Activated CD4-positive, CD25-positive, alpha-beta regulatory T cell (primary cell): ENCODE measurements at regions not wholly inside any gene's neighbourhood (a gene's known extent, or its start where the extent isn't known, plus 50 kb on each side); places are given as distances from the start of the nearest gene placed in this dataset.
"Not testable (repeated sequence)": the region's sequence is repeated elsewhere in the genome, so short reads cannot be mapped to it uniquely, and the experiment has no call there.

Source experiments
- DNase-seq, 4 experiments: peaks; one replicate each; lab custom pipeline; 2025; lab: John Stamatoyannopoulos, UW

DNA sequence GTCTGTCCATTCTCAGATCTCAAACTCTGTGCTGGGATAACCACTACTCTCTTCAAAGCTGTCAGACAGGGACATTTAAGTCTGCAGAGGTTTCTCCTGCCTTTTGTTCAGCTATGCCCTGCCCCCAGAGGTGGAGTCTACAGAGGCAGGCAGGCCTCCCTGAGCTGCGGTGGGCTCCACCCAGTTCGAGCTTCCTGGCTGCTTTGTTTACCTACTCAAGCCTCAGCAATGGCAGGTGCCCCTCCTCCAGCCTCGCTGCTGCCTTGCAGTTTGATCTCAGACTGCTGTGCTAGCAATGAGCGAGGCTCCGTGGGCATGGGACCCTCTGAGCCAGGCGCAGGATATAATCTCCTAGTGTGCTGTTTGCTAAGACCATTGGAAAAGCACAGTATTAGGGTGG, 53.1 kb upstream of the HUNK start:
- DNase-seq, result not testable (repeated sequence)

GRCh38 chr21:31814356-31814755, 58.5 kb upstream of the HUNK start:
- DNase-seq, result not testable (repeated sequence)

- no peak for DNase-seq
These were observed 59.0 kb upstream of the HUNK start for GRCh38 chr21:31813862-31814261.

GRCh38 chr21:31804008-31804394, 68.8 kb upstream of the HUNK start:
- no peak for DNase-seq

DNA sequence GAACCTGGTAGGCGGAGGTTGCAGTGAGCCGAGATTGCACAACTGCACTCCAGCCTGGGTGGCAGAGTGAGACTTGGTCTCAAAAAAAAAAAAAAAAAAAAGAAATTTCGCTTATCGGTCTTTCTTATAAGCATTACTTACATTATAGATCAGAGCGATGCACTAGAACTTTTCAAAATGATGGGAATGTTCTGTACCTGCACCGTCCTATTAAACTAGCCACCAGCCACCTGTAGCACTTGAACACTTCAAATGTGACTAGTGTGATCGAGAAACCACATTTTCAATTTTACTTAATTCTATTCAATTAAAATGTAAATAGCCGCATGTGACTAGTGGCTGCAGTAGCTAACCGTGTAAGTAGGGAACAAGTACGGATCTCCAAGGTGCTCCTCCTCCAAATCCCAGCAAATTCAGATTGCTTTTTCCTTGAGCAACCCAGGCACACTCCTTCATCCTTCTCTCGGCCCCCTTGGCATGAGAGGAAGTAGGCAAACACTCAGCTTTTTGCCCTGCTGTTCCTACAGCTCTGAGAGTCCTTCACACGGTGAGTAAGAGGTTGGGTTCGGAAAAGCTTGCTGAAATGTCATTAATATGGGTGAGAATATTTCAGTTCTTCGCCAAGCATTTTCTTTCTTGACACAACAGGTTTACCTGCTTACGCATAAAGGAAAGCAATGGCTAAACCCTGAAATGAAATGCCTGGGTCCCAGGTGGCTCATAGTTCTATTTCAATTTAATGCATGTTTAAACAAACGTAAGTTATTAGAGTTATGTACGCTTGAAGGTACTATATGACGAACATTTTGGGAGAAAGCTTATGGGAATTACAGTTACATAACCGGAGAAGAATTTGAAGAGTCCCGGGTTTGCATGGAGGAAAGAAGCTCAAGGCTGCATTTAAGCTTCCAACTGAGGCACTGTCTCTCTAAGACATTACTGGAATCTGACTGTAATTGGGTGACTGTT, 69.5 kb upstream of the HUNK start:
- no peak for DNase-seq

GRCh38 chr21:31802331-31802730, 70.4 kb upstream of the SCAF4 start:
- DNase-seq, result no peak

- DNase-seq, result no peak
These were observed 69.8 kb upstream of the SCAF4 start for GRCh38 chr21:31801551-31802219.

DNA sequence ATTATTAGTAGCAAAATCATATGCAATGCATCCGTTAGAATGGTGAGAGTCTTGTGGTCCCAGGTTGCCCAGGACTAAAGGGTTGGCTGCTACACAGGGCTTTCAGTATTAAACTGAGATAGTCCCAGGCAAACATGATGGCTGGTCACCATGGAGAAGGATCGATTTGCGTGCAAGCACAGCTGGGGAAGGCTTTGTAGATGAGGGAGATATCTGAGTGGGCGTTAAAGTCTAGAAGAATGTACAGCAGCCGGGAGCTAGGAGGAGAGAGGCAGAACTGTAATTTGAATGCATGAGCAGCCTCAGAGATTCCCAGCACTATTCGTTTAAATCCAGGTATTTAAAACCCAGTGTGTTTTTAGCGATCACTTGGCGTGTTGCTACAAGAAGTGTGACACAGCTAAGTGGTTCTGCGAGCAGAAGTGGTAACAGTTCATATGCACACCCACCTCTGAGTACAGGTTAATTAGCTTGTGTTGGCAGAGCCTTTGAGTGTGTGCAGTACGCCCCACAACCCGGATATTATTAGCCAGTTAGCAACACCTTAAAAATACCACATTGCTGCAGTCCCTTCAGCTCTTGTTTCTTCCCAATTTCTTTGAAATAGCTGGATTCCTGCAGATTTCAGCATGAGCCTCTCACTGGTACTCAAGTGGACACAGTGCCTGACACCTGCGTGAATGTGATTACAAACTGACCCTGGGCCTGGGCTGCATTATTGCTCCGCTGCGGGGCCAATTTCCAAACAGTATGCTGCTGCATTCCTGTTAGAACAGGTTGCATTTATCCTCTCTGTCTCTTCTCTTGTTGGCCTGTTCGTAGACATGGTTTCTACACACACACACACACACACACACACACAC, 67.2 kb upstream of the SCAF4 start:
- no peak for DNase-seq

- no peak for DNase-seq
These were observed 64.1 kb upstream of the SCAF4 start for GRCh38 chr21:31795992-31796391.

GRCh38 chr21:31790420-31790819, 58.5 kb upstream of the SCAF4 start:
- DNase-seq, result not testable (repeated sequence)

DNA sequence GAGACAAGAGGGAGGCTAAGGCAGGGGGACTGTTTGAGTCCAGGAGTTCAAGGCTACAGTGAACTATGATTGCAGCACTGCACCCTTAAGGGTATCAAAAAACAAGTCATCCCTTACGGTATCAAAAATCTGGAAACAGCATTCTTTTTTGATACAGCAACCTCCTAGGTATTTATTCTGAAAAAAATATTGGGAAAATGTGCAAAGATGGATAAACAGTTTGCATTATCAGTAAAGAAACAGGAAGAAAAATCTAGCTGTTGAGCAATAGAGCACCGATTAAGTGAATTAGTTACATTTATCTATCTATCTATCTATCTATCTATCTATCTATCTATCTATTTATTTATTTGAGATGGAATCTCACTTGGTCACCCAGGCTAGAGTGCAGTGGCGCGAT, 56.7 kb upstream of the SCAF4 start:
- DNase-seq, result no peak

DNA sequence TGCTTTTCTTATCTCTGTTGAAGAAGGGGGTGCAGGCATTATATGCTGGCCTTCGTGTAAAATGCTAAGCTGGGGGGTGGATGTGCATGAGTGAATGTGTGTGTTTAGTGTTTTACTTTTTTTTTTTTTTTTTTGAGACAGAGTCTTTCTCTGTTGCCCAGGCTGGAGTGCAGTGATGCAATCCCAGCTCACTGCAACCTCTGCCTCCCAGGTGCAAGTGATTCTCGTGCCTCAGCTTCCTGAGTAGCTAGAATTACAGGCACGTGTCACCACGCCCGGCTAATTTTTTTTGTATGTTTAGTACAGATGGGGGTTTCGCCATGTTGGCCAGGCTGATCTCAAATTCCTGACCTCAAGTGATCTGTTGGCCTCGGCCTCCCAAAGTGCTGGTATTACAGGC, 55.8 kb upstream of the SCAF4 start:
- DNase-seq, result not testable (repeated sequence)

GRCh38 chr21:31786164-31786920, 54.4 kb upstream of the SCAF4 start:
- DNase-seq, result no peak

DNA sequence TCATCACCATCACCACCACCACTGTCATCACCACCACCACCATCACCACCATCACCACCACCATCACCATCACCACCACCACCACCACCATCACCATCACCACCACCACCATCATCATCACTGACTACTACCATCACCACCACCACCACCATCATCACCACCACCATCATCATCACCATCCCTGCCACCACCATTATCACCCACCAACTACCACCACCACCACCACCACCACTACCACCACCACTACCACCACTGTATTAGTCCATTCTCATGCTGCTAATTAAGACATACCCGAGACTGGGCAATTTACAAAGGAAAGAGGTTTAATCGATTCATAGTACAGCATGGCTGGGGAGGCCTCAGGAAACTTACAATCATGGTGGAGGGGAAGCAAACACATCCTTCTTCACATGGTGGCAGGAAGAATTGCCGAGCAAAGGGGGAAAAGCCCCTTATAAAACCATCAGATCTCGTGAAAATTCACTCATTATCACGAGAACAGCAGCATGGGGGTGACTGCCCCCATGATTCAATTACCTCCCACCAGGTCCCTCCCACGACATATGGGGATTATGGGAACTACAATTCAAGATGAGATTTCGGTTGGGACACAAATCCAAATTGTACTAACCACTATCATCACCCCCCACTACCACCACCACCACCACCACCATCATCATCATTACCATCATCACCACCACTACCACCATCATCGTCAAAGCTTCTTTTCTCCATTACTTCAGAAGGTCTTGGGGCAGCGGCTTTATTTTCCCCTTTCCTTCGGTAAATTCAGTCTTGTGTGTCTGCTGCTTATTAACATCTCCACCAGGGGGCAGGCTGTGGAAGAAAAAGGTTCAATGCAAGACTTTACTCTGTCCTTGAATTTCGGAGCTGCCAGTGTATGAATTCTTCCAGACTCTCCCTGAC, 53.6 kb upstream of the SCAF4 start:
- peak in 3 of 4 experiments; percentile 2 to 29 (median 14) for DNase-seq

GRCh38 chr21:31781737-31782136, 49.8 kb upstream of the SCAF4 start:
- DNase-seq, result no peak
